HAP-1 (cell line): ENCODE measurements at regions not wholly inside any gene's neighbourhood (a gene's known extent, or its start where the extent isn't known, plus 50 kb on each side); places are given as distances from the start of the nearest gene placed in this dataset.

Experiments
- DNase-seq, 2 experiments: peaks; one replicate each; pipeline ENCODE4 v3.0.0-alpha.2; 2016 to 2020; ENCODE audit warnings: low spot score in 2 of 2
- H3K27me3 ChIP-seq: fragments of 250-450 bp; sonication (Bioruptor Pico); 2 replicates; pipeline ENCODE4 v1.5.1; 2020; ENCODE audit warnings: low read depth, mild to moderate bottlenecking, moderate library complexity
- H3K36me3 ChIP-seq: fragments of 250-450 bp; sonication (Bioruptor Pico); replicated peaks from 2 replicates; pipeline ENCODE4 v1.5.1; 2020; ENCODE audit warnings: mild to moderate bottlenecking
- H3K4me1 ChIP-seq: fragments of 250-450 bp; sonication (Bioruptor Pico); 2 replicates; pipeline ENCODE4 v1.5.1; 2020; ENCODE audit warnings: mild to moderate bottlenecking
- H3K4me3 ChIP-seq: fragments of 250-450 bp; sonication (Bioruptor Pico); 2 replicates; pipeline ENCODE4 v1.5.1; 2020; ENCODE audit warnings: mild to moderate bottlenecking, moderate library complexity
- H3K9me3 ChIP-seq: fragments of 250-450 bp; sonication (Bioruptor Pico); 2 replicates; pipeline ENCODE4 v1.5.1; 2020; ENCODE audit warnings: mild to moderate bottlenecking, moderate library complexity
- in situ Hi-C: fragments of 300-500 bp; cut with MboI; formaldehyde crosslinking; loops from 3 replicates; pipeline ENCODE4 v1.14.3; 2020; ENCODE audit warnings: low sequenced_read_pairs, inconsistent platforms, mixed read lengths

GRCh38 chr14:83342590-83342989 lies 1808.9 kb upstream of the SEL1L start:
- Histone ChIP-seq H3K4me3 (no peak overlapping the region), H3K27me3 (no peaks in the 10 kb centered on the region), H3K36me3 (no peaks in the 10 kb centered on the region), H3K9me3 (no peaks in the 10 kb centered on the region), H3K4me1 (no peaks in the 10 kb centered on the region)
- DNase-seq: no peak
- in situ Hi-C loops: no loop called here

GRCh38 chr14:83347874-83348273 lies 1814.2 kb upstream of the SEL1L start:
- no peaks in the 10 kb centered on the region for H3K9me3 ChIP-seq
- no peaks in the 10 kb centered on the region for H3K27me3 ChIP-seq
- H3K36me3 ChIP-seq: no peaks in the 10 kb centered on the region
- no peak for DNase-seq
- in situ Hi-C loops: no loop called here
- H3K4me3 ChIP-seq: no peak overlapping the region
- no peaks in the 10 kb centered on the region for H3K4me1 ChIP-seq

GRCh38 chr14:83355609-83356008 lies 1822.0 kb upstream of the SEL1L start:
- no peaks in the 10 kb centered on the region for H3K36me3 ChIP-seq
- no peaks in the 10 kb centered on the region for H3K9me3 ChIP-seq
- no peak for DNase-seq
- no peak overlapping the region for H3K4me3 ChIP-seq
- in situ Hi-C loops: no loop called here
- H3K4me1 ChIP-seq: no peaks in the 10 kb centered on the region
- H3K27me3 ChIP-seq: no peaks in the 10 kb centered on the region

GRCh38 chr14:83356080-83356479 lies 1822.4 kb upstream of the SEL1L start:
- in situ Hi-C loops: no loop called here
- DNase-seq: no peak
- Histone ChIP-seq H3K4me3 (no peak overlapping the region), H3K9me3 (no peaks in the 10 kb centered on the region), H3K4me1 (no peaks in the 10 kb centered on the region), H3K36me3 (no peaks in the 10 kb centered on the region), H3K27me3 (no peaks in the 10 kb centered on the region)

GRCh38 chr14:83372271-83372670 lies 1838.6 kb upstream of the SEL1L start:
- no peaks in the 10 kb centered on the region for H3K27me3 ChIP-seq
- in situ Hi-C loops: no loop called here
- no peaks in the 10 kb centered on the region for H3K9me3 ChIP-seq
- no peaks in the 10 kb centered on the region for H3K4me1 ChIP-seq
- no peak overlapping the region for H3K4me3 ChIP-seq
- no peaks in the 10 kb centered on the region for H3K36me3 ChIP-seq
- no peak for DNase-seq

GRCh38 chr14:83379436-83379835 lies 1845.8 kb upstream of the SEL1L start:
- DNase-seq: no peak
- Histone ChIP-seq H3K9me3 (no peaks in the 10 kb centered on the region), H3K4me1 (no peaks in the 10 kb centered on the region), H3K27me3 (no peaks in the 10 kb centered on the region), H3K36me3 (no peaks in the 10 kb centered on the region), H3K4me3 (no peak overlapping the region)
- in situ Hi-C loops: no loop called here

GRCh38 chr14:83384253-83384652 lies 1850.6 kb upstream of the SEL1L start:
- Histone ChIP-seq H3K4me1 (no peaks in the 10 kb centered on the region), H3K36me3 (no peaks in the 10 kb centered on the region), H3K4me3 (no peak overlapping the region), H3K9me3 (no peaks in the 10 kb centered on the region), H3K27me3 (no peaks in the 10 kb centered on the region)
- no peak for DNase-seq
- in situ Hi-C loops: no loop called here

- in situ Hi-C loops: no loop called here
- no peak for DNase-seq
- H3K4me1 ChIP-seq: no peaks in the 10 kb centered on the region
- no peaks in the 10 kb centered on the region for H3K27me3 ChIP-seq
- H3K36me3 ChIP-seq: no peaks in the 10 kb centered on the region
- H3K4me3 ChIP-seq: no peak overlapping the region
- H3K9me3 ChIP-seq: no peaks in the 10 kb centered on the region
Measured at GRCh38 chr14:83395321-83395720, 1861.7 kb upstream of the SEL1L start.

GRCh38 chr14:83416476-83416875 lies 1882.8 kb upstream of the SEL1L start:
- Histone ChIP-seq H3K27me3 (no peaks in the 10 kb centered on the region), H3K36me3 (no peaks in the 10 kb centered on the region), H3K9me3 (no peaks in the 10 kb centered on the region), H3K4me3 (no peak overlapping the region), H3K4me1 (no peaks in the 10 kb centered on the region)
- in situ Hi-C loops: no loop called here
- DNase-seq: no peak

GRCh38 chr14:83419420-83419819 lies 1885.8 kb upstream of the SEL1L start:
- Histone ChIP-seq H3K36me3 (no peaks in the 10 kb centered on the region), H3K9me3 (no peaks in the 10 kb centered on the region), H3K4me1 (no peaks in the 10 kb centered on the region), H3K27me3 (no peaks in the 10 kb centered on the region), H3K4me3 (no peak overlapping the region)
- no peak for DNase-seq
- in situ Hi-C loops: no loop called here

GRCh38 chr14:83421711-83422110 lies 1888.1 kb upstream of the SEL1L start:
- no peak overlapping the region for H3K4me3 ChIP-seq
- H3K4me1 ChIP-seq: no peaks in the 10 kb centered on the region
- H3K9me3 ChIP-seq: no peaks in the 10 kb centered on the region
- DNase-seq: no peak
- in situ Hi-C loops: no loop called here
- no peaks in the 10 kb centered on the region for H3K36me3 ChIP-seq
- no peaks in the 10 kb centered on the region for H3K27me3 ChIP-seq

- Histone ChIP-seq H3K27me3 (no peaks in the 10 kb centered on the region), H3K4me1 (no peaks in the 10 kb centered on the region), H3K36me3 (no peaks in the 10 kb centered on the region), H3K9me3 (no peaks in the 10 kb centered on the region), H3K4me3 (no peak overlapping the region)
- in situ Hi-C loops: no loop called here
- no peak for DNase-seq
Measured at GRCh38 chr14:83425138-83425537, 1891.5 kb upstream of the SEL1L start.

- no peak for DNase-seq
- H3K27me3 ChIP-seq: no peaks in the 10 kb centered on the region
- no peaks in the 10 kb centered on the region for H3K9me3 ChIP-seq
- no peaks in the 10 kb centered on the region for H3K4me1 ChIP-seq
- in situ Hi-C loops: no loop called here
- H3K36me3 ChIP-seq: no peaks in the 10 kb centered on the region
- H3K4me3 ChIP-seq: no peak overlapping the region
Measured at GRCh38 chr14:83425706-83426105, 1892.1 kb upstream of the SEL1L start.

GRCh38 chr14:83433618-83434017 lies 1900.0 kb upstream of the SEL1L start:
- Histone ChIP-seq H3K4me3 (no peak overlapping the region), H3K9me3 (no peaks in the 10 kb centered on the region), H3K36me3 (no peaks in the 10 kb centered on the region), H3K27me3 (no peaks in the 10 kb centered on the region), H3K4me1 (no peaks in the 10 kb centered on the region)
- in situ Hi-C loops: no loop called here
- DNase-seq: no peak

- in situ Hi-C loops: no loop called here
- DNase-seq: no peak
- Histone ChIP-seq H3K36me3 (no peaks in the 10 kb centered on the region), H3K9me3 (no peaks in the 10 kb centered on the region), H3K4me3 (no peak overlapping the region), H3K4me1 (no peaks in the 10 kb centered on the region), H3K27me3 (no peaks in the 10 kb centered on the region)
Measured at GRCh38 chr14:83441801-83442200, 1908.1 kb upstream of the SEL1L start.
